ENCODE measurements at regions not wholly inside any gene's neighbourhood (a gene's known extent, or its start where the extent isn't known, plus 50 kb on each side); places are given as distances from the start of the nearest gene placed in this dataset.

GRCh38 chr7:53904355-53904754, 637.8 kb upstream of the VSTM2A start:
- no peak overlapping the region for H3K4me3 ChIP-seq
- no peaks in the 10 kb centered on the region for H4K20me1 ChIP-seq
- no peak overlapping the region for H3K9ac ChIP-seq
- H3K4me1 ChIP-seq = no peaks in the 10 kb centered on the region
- H3K27ac ChIP-seq = no peak overlapping the region
- H3K36me3 ChIP-seq = no peaks in the 10 kb centered on the region
- no peak overlapping the region for H3K4me2 ChIP-seq
- H3K27me3 ChIP-seq = no peaks in the 10 kb centered on the region
- TF ChIP-seq Cebpa-rat (IDR thresholded peaks at IDR 0.05) = no peak
- H3K9me3 ChIP-seq = peaks cover 6% of the 10 kb centered on the region; the same call in 1 of the 2 replicates

GRCh38 chr7:53917637-53918036, 624.5 kb upstream of the VSTM2A start:
- H3K4me3 ChIP-seq = no peak overlapping the region
- H3K27me3 ChIP-seq = no peaks in the 10 kb centered on the region
- H3K9me3 ChIP-seq = peaks cover 4% of the 10 kb centered on the region; the same call in 1 of the 2 replicates
- H3K9ac ChIP-seq = no peak overlapping the region
- no peaks in the 10 kb centered on the region for H3K36me3 ChIP-seq
- no peaks in the 10 kb centered on the region for H3K4me1 ChIP-seq
- no peak overlapping the region for H3K4me2 ChIP-seq
- TF ChIP-seq Cebpa-rat (IDR thresholded peaks at IDR 0.05) = no peak
- H3K27ac ChIP-seq = no peak overlapping the region
- H4K20me1 ChIP-seq = no peaks in the 10 kb centered on the region

- no peaks in the 10 kb centered on the region for H4K20me1 ChIP-seq
- H3K4me1 ChIP-seq = no peaks in the 10 kb centered on the region
- no peak overlapping the region for H3K9ac ChIP-seq
- no peak overlapping the region for H3K27ac ChIP-seq
- TF ChIP-seq Cebpa-rat (IDR thresholded peaks at IDR 0.05) = no peak
- H3K4me3 ChIP-seq = no peak overlapping the region
- peaks cover 4% of the 10 kb centered on the region; the same call in 1 of the 2 replicates for H3K9me3 ChIP-seq
- H3K36me3 ChIP-seq = no peaks in the 10 kb centered on the region
- no peaks in the 10 kb centered on the region for H3K27me3 ChIP-seq
- H3K4me2 ChIP-seq = no peak overlapping the region
These were observed 622.2 kb upstream of the VSTM2A start for GRCh38 chr7:53920011-53920410.

- no peak overlapping the region for H3K4me2 ChIP-seq
- H3K36me3 ChIP-seq = no peaks in the 10 kb centered on the region
- no peak for TF ChIP-seq Cebpa-rat (IDR thresholded peaks at IDR 0.05)
- no peaks in the 10 kb centered on the region for H3K27me3 ChIP-seq
- no peaks in the 10 kb centered on the region for H3K4me1 ChIP-seq
- no peak overlapping the region for H3K4me3 ChIP-seq
- H3K9me3 ChIP-seq = no peaks in the 10 kb centered on the region
- H3K9ac ChIP-seq = no peak overlapping the region
- H4K20me1 ChIP-seq = no peaks in the 10 kb centered on the region
- H3K27ac ChIP-seq = no peak overlapping the region
These were observed 601.7 kb upstream of the VSTM2A start for GRCh38 chr7:53940483-53940882.

- no peak overlapping the region for H3K27ac ChIP-seq
- no peak for TF ChIP-seq Cebpa-rat (IDR thresholded peaks at IDR 0.05)
- no peaks in the 10 kb centered on the region for H3K4me1 ChIP-seq
- H3K9me3 ChIP-seq = no peaks in the 10 kb centered on the region
- no peak overlapping the region for H3K4me3 ChIP-seq
- H3K36me3 ChIP-seq = no peaks in the 10 kb centered on the region
- no peak overlapping the region for H3K4me2 ChIP-seq
- H3K9ac ChIP-seq = no peak overlapping the region
- no peaks in the 10 kb centered on the region for H4K20me1 ChIP-seq
- H3K27me3 ChIP-seq = no peaks in the 10 kb centered on the region
These were observed 594.4 kb upstream of the VSTM2A start for GRCh38 chr7:53947732-53948131.

- no peaks in the 10 kb centered on the region for H3K27me3 ChIP-seq
- H4K20me1 ChIP-seq = no peaks in the 10 kb centered on the region
- H3K4me2 ChIP-seq = no peak overlapping the region
- H3K9me3 ChIP-seq = 0 out of 2 replicates have a peak, but pooled peaks cover 4% of the 10 kb centered on the region
- no peak for TF ChIP-seq Cebpa-rat (IDR thresholded peaks at IDR 0.05)
- no peaks in the 10 kb centered on the region for H3K4me1 ChIP-seq
- no peak overlapping the region for H3K9ac ChIP-seq
- no peak overlapping the region for H3K4me3 ChIP-seq
- no peak overlapping the region for H3K27ac ChIP-seq
- no peaks in the 10 kb centered on the region for H3K36me3 ChIP-seq
These were observed 576.5 kb upstream of the VSTM2A start for GRCh38 chr7:53965716-53966115.

- H3K9ac ChIP-seq = no peak overlapping the region
- H3K4me2 ChIP-seq = no peak overlapping the region
- H3K4me3 ChIP-seq = no peak overlapping the region
These were observed 558.7 kb upstream of the VSTM2A start for GRCh38 chr7:53983480-53983879.

GRCh38 chr7:53984776-53985175, 557.4 kb upstream of the VSTM2A start:
- Histone ChIP-seq H3K4me1 (no peaks in the 10 kb centered on the region), H3K4me2 (no peak overlapping the region), H3K36me3 (no peaks in the 10 kb centered on the region), H3K4me3 (no peak overlapping the region), H3K27ac (no peak overlapping the region), H3K27me3 (no peaks in the 10 kb centered on the region), H3K9ac (no peak overlapping the region), H3K9me3 (no peaks in the 10 kb centered on the region), H4K20me1 (no peaks in the 10 kb centered on the region)
- no peak for TF ChIP-seq Cebpa-rat (IDR thresholded peaks at IDR 0.05)

More at GRCh38 chr7:53983480-53983879, 558.7 kb upstream of the VSTM2A start:
- Histone ChIP-seq H4K20me1 (no peaks in the 10 kb centered on the region), H3K36me3 (no peaks in the 10 kb centered on the region), H3K27ac (no peak overlapping the region), H3K4me1 (no peaks in the 10 kb centered on the region), H3K27me3 (no peaks in the 10 kb centered on the region), H3K9me3 (no peaks in the 10 kb centered on the region)
- TF ChIP-seq Cebpa-rat (IDR thresholded peaks at IDR 0.05) = no peak

GRCh38 chr7:53988376-53988775, 553.8 kb upstream of the VSTM2A start:
- no peak overlapping the region for H3K27ac ChIP-seq
- no peaks in the 10 kb centered on the region for H3K4me1 ChIP-seq
- no peak overlapping the region for H3K4me3 ChIP-seq
- no peaks in the 10 kb centered on the region for H3K27me3 ChIP-seq
- no peak overlapping the region for H3K9ac ChIP-seq
- H3K4me2 ChIP-seq = no peak overlapping the region
- no peaks in the 10 kb centered on the region for H4K20me1 ChIP-seq
- H3K36me3 ChIP-seq = no peaks in the 10 kb centered on the region
- H3K9me3 ChIP-seq = no peaks in the 10 kb centered on the region
- TF ChIP-seq Cebpa-rat (IDR thresholded peaks at IDR 0.05) = peak; percentile 69; the same call in 1 of the 2 replicates

GRCh38 chr7:53993224-53993623, 549.0 kb upstream of the VSTM2A start:
- no peaks in the 10 kb centered on the region for H3K36me3 ChIP-seq
- no peak overlapping the region for H3K27ac ChIP-seq
- H4K20me1 ChIP-seq = no peaks in the 10 kb centered on the region

GRCh38 chr7:53996876-53997275, 545.3 kb upstream of the VSTM2A start:
- H3K27ac ChIP-seq = no peak overlapping the region
- no peak for TF ChIP-seq Cebpa-rat (IDR thresholded peaks at IDR 0.05)
- H3K4me2 ChIP-seq = no peak overlapping the region
- no peaks in the 10 kb centered on the region for H3K36me3 ChIP-seq
- no peaks in the 10 kb centered on the region for H4K20me1 ChIP-seq
- no peaks in the 10 kb centered on the region for H3K9me3 ChIP-seq
- H3K4me3 ChIP-seq = no peak overlapping the region
- H3K9ac ChIP-seq = no peak overlapping the region
- H3K4me1 ChIP-seq = no peaks in the 10 kb centered on the region
- H3K27me3 ChIP-seq = no peaks in the 10 kb centered on the region

More at GRCh38 chr7:53993224-53993623, 549.0 kb upstream of the VSTM2A start:
- Histone ChIP-seq H3K4me1 (no peaks in the 10 kb centered on the region), H3K4me3 (no peak overlapping the region), H3K27me3 (no peaks in the 10 kb centered on the region), H3K4me2 (no peak overlapping the region), H3K9me3 (no peaks in the 10 kb centered on the region), H3K9ac (no peak overlapping the region)
- no peak for TF ChIP-seq Cebpa-rat (IDR thresholded peaks at IDR 0.05)
